Hypothalamus (tissue), 51 donors: ENCODE measurements at regions not wholly inside any gene's neighbourhood (a gene's known extent, or its start where the extent isn't known, plus 50 kb on each side); places are given as distances from the start of the nearest gene placed in this dataset.

ENCODE experiments used
- DNase-seq, 51 donors: peaks; one replicate each; lab custom pipeline; 2025; lab: John Stamatoyannopoulos, UW

- peak in 1 of 51 donors; percentile 12 for DNase-seq
These were observed 394.1 kb downstream of the PBX1 start for GRCh38 chr1:164953098-164953497.

- DNase-seq = no peak
These were observed 392.5 kb downstream of the PBX1 start for GRCh38 chr1:164951508-164951907.

GRCh38 chr1:164950541-164950986 is 391.6 kb downstream of the PBX1 start:
- DNase-seq = no peak

GRCh38 chr1:164949771-164950471 is 390.9 kb downstream of the PBX1 start:
- no peak for DNase-seq

GRCh38 chr1:164948101-164948500 is 389.1 kb downstream of the PBX1 start:
- DNase-seq = no peak

GRCh38 chr1:164937291-164937690 is 378.3 kb downstream of the PBX1 start:
- DNase-seq = no peak

GRCh38 chr1:164932580-164932979 is 373.6 kb downstream of the PBX1 start:
- DNase-seq = no peak

GRCh38 chr1:164930833-164931232 is 371.8 kb downstream of the PBX1 start:
- no peak for DNase-seq

GRCh38 chr1:164930241-164930640 is 371.3 kb downstream of the PBX1 start:
- DNase-seq = no peak

GRCh38 chr1:164928232-164928812 is 369.3 kb downstream of the PBX1 start:
- DNase-seq = no peak

GRCh38 chr1:164926107-164926506 is 367.1 kb downstream of the PBX1 start:
- DNase-seq = no peak

GRCh38 chr1:164922585-164922984 is 363.6 kb downstream of the PBX1 start:
- no peak for DNase-seq

- no peak for DNase-seq
These were observed 362.5 kb downstream of the PBX1 start for GRCh38 chr1:164921493-164921892.

GRCh38 chr1:164918140-164918539 is 359.2 kb downstream of the PBX1 start:
- no peak for DNase-seq

GRCh38 chr1:164914208-164914607 is 355.2 kb downstream of the PBX1 start:
- DNase-seq = peak in 1 of 51 donors; percentile 19

GRCh38 chr1:164912290-164912689 is 353.3 kb downstream of the PBX1 start:
- DNase-seq = no peak

GRCh38 chr1:164910671-164911070 is 351.7 kb downstream of the PBX1 start:
- no peak for DNase-seq

GRCh38 chr1:164907666-164908065 is 348.7 kb downstream of the PBX1 start:
- no peak for DNase-seq

GRCh38 chr1:164905869-164906268 is 346.9 kb downstream of the PBX1 start:
- DNase-seq = no peak

- no peak for DNase-seq
These were observed 343.5 kb downstream of the PBX1 start for GRCh38 chr1:164902491-164902890.
